HCT116 (cell line): ENCODE measurements at regions not wholly inside any gene's neighbourhood (a gene's known extent, or its start where the extent isn't known, plus 50 kb on each side); places are given as distances from the start of the nearest gene placed in this dataset.

Experiments
- ATAC-seq: fragments of 200-7000 bp; cut with Tn5 transposase; 2 replicates; pipeline ENCODE4 v1.9.1; 2020; ENCODE audit warnings: mild to moderate bottlenecking, moderate library complexity
- BruUV-seq: library from RNA; stranded (reverse); fragments of 400-500 nt; replicated peaks from 2 replicates; lab custom pipeline; 2021; lab: Mats Ljungman, UMichigan
- CTCF ChIA-PET: fragments of 300-600 bp; sonication (Branson Sonifier 250); formaldehyde crosslinking; loops from one replicate; lab custom pipeline; 2021; ENCODE audit warnings: antibody characterized with exemption; lab: Charles Lee
- POLR2A ChIA-PET: fragments of 300-600, 350-600 bp; sonication (Branson Sonifier 250); formaldehyde crosslinking; loops from one replicate; lab custom pipeline; 2021; ENCODE audit warnings: antibody characterized with exemption; lab: Charles Lee
- RAD21 ChIA-PET, 2 experiments: fragments of 300-600 bp; sonication (Branson Sonifier 250); formaldehyde crosslinking; loops; one replicate each; lab custom pipeline; 2023; ENCODE audit warnings: low total read pairs in 2 of 2; ENCODE audit not compliant: uncharacterized antibody in 2 of 2, unreplicated experiment in 2 of 2, low non-redundant PET in 1 of 2; lab: Charles Lee
- DNase-seq: peaks from one replicate; pipeline ENCODE4 v3.0.0-alpha.2; 2010; ENCODE audit warnings: low read depth, low spot score
- H2AFZ ChIP-seq: fragments of 200-600 bp; shearing (Covaris generic), sonication (generic); 2 replicates; pipeline ENCODE4 v1.6.1; 2017; ENCODE audit warnings: low read depth, mixed run types, mixed read lengths, antibody characterized with exemption, low read length; ENCODE audit not compliant: poor library complexity, severe bottlenecking
- H3K27ac ChIP-seq: 2 replicates; pipeline ENCODE4 v1.5.1; 2012; ENCODE audit warnings: low read depth, low read length
- H3K27me3 ChIP-seq: fragments of 200-600 bp; sonication (generic); 2 replicates; pipeline ENCODE4 v1.6.1; 2016; ENCODE audit warnings: mixed run types, low read length, mixed read lengths; ENCODE audit not compliant: insufficient read depth
- H3K36me3 ChIP-seq, 2 experiments: fragments of 200-500 bp in 1 of 2; fragments of 200-600 bp in 1 of 2; sonication (Bioruptor generic) in 1 of 2; sonication (generic) in 1 of 2; 2 replicates each; pipeline versions ENCODE4 v1.5.1 to v1.6.1; 2014 to 2016; ENCODE audit warnings: low read length in 2 of 2, inconsistent platforms in 1 of 2, mixed read lengths in 1 of 2, mixed run types in 1 of 2; ENCODE audit not compliant: insufficient read depth in 2 of 2, control insufficient read depth in 1 of 2
- H3K4me1 ChIP-seq, 2 experiments: fragments of 200-600 bp in 1 of 2; sonication (generic) in 1 of 2; 2 replicates each; pipeline versions ENCODE4 v1.5.1 to v1.6.1; 2012 to 2017; ENCODE audit warnings: low read length in 2 of 2, inconsistent platforms in 1 of 2, mild to moderate bottlenecking in 1 of 2, mixed read lengths in 1 of 2, mixed run types in 1 of 2, moderate library complexity in 1 of 2; ENCODE audit not compliant: insufficient read depth in 2 of 2, control insufficient read depth in 1 of 2
- H3K4me2 ChIP-seq: fragments of 200-600 bp; sonication (generic); 2 replicates; pipeline ENCODE4 v1.6.1; 2017; ENCODE audit warnings: mixed run types, low read length, mixed read lengths
- H3K4me3 ChIP-seq, 2 experiments: fragments of 200-600 bp in 1 of 2; sonication (generic) in 1 of 2; replicated peaks in 1 of 2; 2 replicates each; pipeline ENCODE4 v1.5.1; 2011 to 2016; ENCODE audit warnings: low read length in 2 of 2, control low read depth in 1 of 2, low read depth in 1 of 2, mild to moderate bottlenecking in 1 of 2, mixed read lengths in 1 of 2, mixed run types in 1 of 2
- H3K79me2 ChIP-seq: fragments of 200-600 bp; sonication (generic); 2 replicates; pipeline ENCODE4 v1.6.1; 2017; ENCODE audit warnings: mild to moderate bottlenecking, mixed run types, low read length, moderate library complexity, mixed read lengths; ENCODE audit not compliant: insufficient read depth
- H3K9ac ChIP-seq: fragments of 200-600 bp; sonication (generic); 2 replicates; pipeline ENCODE4 v1.6.1; 2016; ENCODE audit warnings: low read length, mixed read lengths
- H3K9me2 ChIP-seq: fragments of 200-600 bp; sonication (generic), shearing (Covaris generic); 2 replicates; pipeline ENCODE4 v1.6.1; 2017; ENCODE audit warnings: mixed run types, mild to moderate bottlenecking, moderate library complexity; ENCODE audit not compliant: insufficient read depth
- H3K9me3 ChIP-seq, 2 experiments: fragments of 200-500 bp in 1 of 2; fragments of 200-600 bp in 1 of 2; sonication (Bioruptor generic) in 1 of 2; sonication (generic) in 1 of 2; 2 replicates each; pipeline ENCODE4 v1.6.1; 2014 to 2017; ENCODE audit warnings: low read length in 2 of 2, mixed read lengths in 2 of 2, inconsistent platforms in 1 of 2, low read depth in 1 of 2, mild to moderate bottlenecking in 1 of 2, mixed run types in 1 of 2, moderate library complexity in 1 of 2; ENCODE audit not compliant: control insufficient read depth in 1 of 2, insufficient read depth in 1 of 2
- H4K20me1 ChIP-seq: fragments of 200-600 bp; sonication (generic), shearing (Covaris generic); 2 replicates; pipeline ENCODE4 v1.6.1; 2017; ENCODE audit warnings: mixed run types, mild to moderate bottlenecking, moderate library complexity; ENCODE audit not compliant: insufficient read depth
- ATF3 ChIP-seq: IDR thresholded peaks from 2 replicates; pipeline ENCODE4 v1.6.1; 2012
- CBX3 ChIP-seq: IDR thresholded peaks from 2 replicates; pipeline ENCODE4 v1.6.1; 2012; ENCODE audit warnings: low read depth
- CEBPB ChIP-seq: IDR thresholded peaks from 2 replicates; pipeline ENCODE4 v1.6.1; 2012; ENCODE audit warnings: low read depth
- EGR1 ChIP-seq: IDR thresholded peaks from 2 replicates; pipeline ENCODE4 v1.6.1; 2012; ENCODE audit warnings: low read depth
- POLR2A ChIP-seq: IDR thresholded peaks from 2 replicates; pipeline ENCODE4 v1.7.0; 2011; ENCODE audit warnings: borderline replicate concordance; ENCODE audit not compliant: insufficient read depth, insufficient read length; ENCODE audit errors: extremely low read depth
- POLR2AphosphoS5 ChIP-seq: IDR thresholded peaks from 2 replicates; pipeline ENCODE4 v1.6.1; 2011; ENCODE audit warnings: mild to moderate bottlenecking, low read depth, low read length, moderate library complexity
- SRF ChIP-seq: IDR thresholded peaks from 2 replicates; pipeline ENCODE4 v1.6.1; 2012; ENCODE audit warnings: low read depth
- TCF7L2 ChIP-seq: IDR thresholded peaks from 2 replicates; pipeline ENCODE4 v1.7.0; 2011; ENCODE audit warnings: borderline replicate concordance, inconsistent platforms; ENCODE audit not compliant: insufficient read depth, insufficient read length; ENCODE audit errors: extremely low read depth
- intact Hi-C: fragments of 100-400 bp; cut with micrococcal nuclease; formaldehyde crosslinking; loops from 2 replicates; pipeline ENCODE4 v1.10.0; 2022
- TF ChIP-seq, protein P1 (sequence below): IDR thresholded peaks from 2 replicates; pipeline ENCODE4 v1.6.1; 2011; ENCODE audit warnings: mild to moderate bottlenecking, low read length, moderate library complexity; ENCODE audit not compliant: insufficient replicate concordance; ENCODE audit errors: extremely low read depth
- TF ChIP-seq, protein P2 (sequence below), 3 experiments: fragments of 200-600 bp in 1 of 3; sonication (generic) in 1 of 3; IDR thresholded peaks in 2 of 3; conservative IDR thresholded peaks in 1 of 3; 2 replicates each; pipeline ENCODE4 v1.5.1; 2012 to 2017; ENCODE audit warnings: low read depth in 2 of 3, low read length in 2 of 3, antibody characterized with exemption in 1 of 3, borderline replicate concordance in 1 of 3, control low read depth in 1 of 3, mild to moderate bottlenecking in 1 of 3, mixed read lengths in 1 of 3, mixed run types in 1 of 3, moderate library complexity in 1 of 3; ENCODE audit not compliant: insufficient read depth in 1 of 3

- no peak overlapping the region for H2AFZ ChIP-seq
- DNase-seq = no peak
- no peaks in the 10 kb centered on the region for H3K36me3 ChIP-seq
- no peaks in the 10 kb centered on the region for H3K4me1 ChIP-seq
- intact Hi-C loops = no loop called here
- no peaks in the 10 kb centered on the region for H3K79me2 ChIP-seq
- H4K20me1 ChIP-seq = no peaks in the 10 kb centered on the region; the same call in 1 of the 2 replicates
- no peaks in the 10 kb centered on the region for H3K27me3 ChIP-seq
- no peak for ATAC-seq
- no peak for TF ChIP-seq SRF
- CTCF ChIA-PET = no interaction called here
- POLR2A ChIA-PET = no interaction called here
- no peaks in the 10 kb centered on the region; a peak in 1 of 4 replicates for H3K9me3 ChIP-seq
- no peak overlapping the region for H3K27ac ChIP-seq
- RAD21 ChIA-PET = no interaction called here
- BruUV-seq = no TSS peak
- no peaks in the 10 kb centered on the region for H3K9me2 ChIP-seq
- no peak overlapping the region for H3K4me3 ChIP-seq
- H3K4me2 ChIP-seq = no peak overlapping the region
- H3K9ac ChIP-seq = no peak overlapping the region
Observed at GRCh38 chr1:4571263-4571662, 83.1 kb upstream of the AJAP1 start.

DNA sequence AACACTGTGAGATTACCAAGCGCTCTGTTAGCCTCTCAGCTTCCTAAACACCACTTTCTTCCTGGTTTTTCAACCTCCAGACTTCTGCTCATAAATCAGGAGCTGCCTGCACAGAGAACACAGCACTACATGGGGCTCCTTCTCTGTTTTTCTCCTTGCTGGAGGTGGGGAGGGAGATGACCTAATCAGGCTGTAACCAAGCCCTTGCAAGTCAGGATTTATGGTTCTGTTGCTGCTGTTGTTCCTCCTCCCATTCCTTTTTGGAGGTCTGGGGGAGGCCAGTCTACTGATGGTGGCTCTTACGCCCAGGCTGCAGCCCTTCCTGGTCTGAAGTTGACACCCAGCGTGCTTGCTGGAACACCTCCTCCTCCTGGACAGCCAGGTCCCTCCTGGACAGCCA lies 80.9 kb upstream of the AJAP1 start:
- no peak for TF ChIP-seq ATF3
- no peak for TF ChIP-seq POLR2AphosphoS5
- TF ChIP-seq, protein P1, sequence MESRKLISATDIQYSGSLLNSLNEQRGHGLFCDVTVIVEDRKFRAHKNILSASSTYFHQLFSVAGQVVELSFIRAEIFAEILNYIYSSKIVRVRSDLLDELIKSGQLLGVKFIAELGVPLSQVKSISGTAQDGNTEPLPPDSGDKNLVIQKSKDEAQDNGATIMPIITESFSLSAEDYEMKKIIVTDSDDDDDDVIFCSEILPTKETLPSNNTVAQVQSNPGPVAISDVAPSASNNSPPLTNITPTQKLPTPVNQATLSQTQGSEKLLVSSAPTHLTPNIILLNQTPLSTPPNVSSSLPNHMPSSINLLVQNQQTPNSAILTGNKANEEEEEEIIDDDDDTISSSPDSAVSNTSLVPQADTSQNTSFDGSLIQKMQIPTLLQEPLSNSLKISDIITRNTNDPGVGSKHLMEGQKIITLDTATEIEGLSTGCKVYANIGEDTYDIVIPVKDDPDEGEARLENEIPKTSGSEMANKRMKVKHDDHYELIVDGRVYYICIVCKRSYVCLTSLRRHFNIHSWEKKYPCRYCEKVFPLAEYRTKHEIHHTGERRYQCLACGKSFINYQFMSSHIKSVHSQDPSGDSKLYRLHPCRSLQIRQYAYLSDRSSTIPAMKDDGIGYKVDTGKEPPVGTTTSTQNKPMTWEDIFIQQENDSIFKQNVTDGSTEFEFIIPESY = no peak
- no peak for TF ChIP-seq EGR1
- no peak for TF ChIP-seq CEBPB
- TF ChIP-seq, protein P2, sequence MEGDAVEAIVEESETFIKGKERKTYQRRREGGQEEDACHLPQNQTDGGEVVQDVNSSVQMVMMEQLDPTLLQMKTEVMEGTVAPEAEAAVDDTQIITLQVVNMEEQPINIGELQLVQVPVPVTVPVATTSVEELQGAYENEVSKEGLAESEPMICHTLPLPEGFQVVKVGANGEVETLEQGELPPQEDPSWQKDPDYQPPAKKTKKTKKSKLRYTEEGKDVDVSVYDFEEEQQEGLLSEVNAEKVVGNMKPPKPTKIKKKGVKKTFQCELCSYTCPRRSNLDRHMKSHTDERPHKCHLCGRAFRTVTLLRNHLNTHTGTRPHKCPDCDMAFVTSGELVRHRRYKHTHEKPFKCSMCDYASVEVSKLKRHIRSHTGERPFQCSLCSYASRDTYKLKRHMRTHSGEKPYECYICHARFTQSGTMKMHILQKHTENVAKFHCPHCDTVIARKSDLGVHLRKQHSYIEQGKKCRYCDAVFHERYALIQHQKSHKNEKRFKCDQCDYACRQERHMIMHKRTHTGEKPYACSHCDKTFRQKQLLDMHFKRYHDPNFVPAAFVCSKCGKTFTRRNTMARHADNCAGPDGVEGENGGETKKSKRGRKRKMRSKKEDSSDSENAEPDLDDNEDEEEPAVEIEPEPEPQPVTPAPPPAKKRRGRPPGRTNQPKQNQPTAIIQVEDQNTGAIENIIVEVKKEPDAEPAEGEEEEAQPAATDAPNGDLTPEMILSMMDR (IDR thresholded peaks at IDR 0.05 in 2 of 3, conservative IDR thresholded peaks at IDR 0.05 in 1 of 3; ENCODE audit: borderline replicate concordance in 1 of 3, insufficient read depth in 1 of 3, low read depth in 2 of 3, low read length in 2 of 3) = no peak
- TF ChIP-seq TCF7L2 = no peak
- TF ChIP-seq CBX3 = no peak
- TF ChIP-seq POLR2A = no peak
- BruUV-seq = no TSS peak
- Histone ChIP-seq H3K9me2 (no peaks in the 10 kb centered on the region), H3K4me3 (no peak overlapping the region), H3K4me1 (no peaks in the 10 kb centered on the region), H3K9ac (no peak overlapping the region), H4K20me1 (no peaks in the 10 kb centered on the region; the same call in 1 of the 2 replicates), H3K9me3 (no peaks in the 10 kb centered on the region; a peak in 1 of 4 replicates), H2AFZ (no peak overlapping the region), H3K4me2 (no peak overlapping the region), H3K27ac (no peak overlapping the region), H3K27me3 (no peaks in the 10 kb centered on the region), H3K36me3 (no peaks in the 10 kb centered on the region), H3K79me2 (no peaks in the 10 kb centered on the region)
- RAD21 ChIA-PET = no interaction called here
- intact Hi-C loops = no loop called here
- POLR2A ChIA-PET = no interaction called here
- CTCF ChIA-PET = no interaction called here
- no peak for DNase-seq
- no peak for ATAC-seq
